GM12891 (cell line): ENCODE measurements at regions not wholly inside any gene's neighbourhood (a gene's known extent, or its start where the extent isn't known, plus 50 kb on each side); places are given as distances from the start of the nearest gene placed in this dataset.

Experiments used
- PAX5 ChIP-seq: IDR thresholded peaks from 2 replicates; pipeline ENCODE4 v1.6.1; 2011; ENCODE audit warnings: low read length, moderate library complexity, mild to moderate bottlenecking; ENCODE audit not compliant: insufficient read depth, severe bottlenecking
- POLR2A ChIP-seq: IDR thresholded peaks from 2 replicates; pipeline ENCODE4 v1.6.1; 2011; ENCODE audit warnings: low read depth, low read length, control low read depth
- POLR2AphosphoS5 ChIP-seq: IDR thresholded peaks from 2 replicates; pipeline ENCODE4 v1.6.1; 2011; ENCODE audit warnings: low read depth, low read length, control low read depth
- POU2F2 ChIP-seq: IDR thresholded peaks from 2 replicates; pipeline ENCODE4 v1.6.1; 2011; ENCODE audit warnings: low read depth, mild to moderate bottlenecking, control low read depth, low read length, moderate library complexity
- TAF1 ChIP-seq: IDR thresholded peaks from 2 replicates; pipeline ENCODE4 v1.6.1; 2011; ENCODE audit warnings: low read depth, low read length, control low read depth

DNA sequence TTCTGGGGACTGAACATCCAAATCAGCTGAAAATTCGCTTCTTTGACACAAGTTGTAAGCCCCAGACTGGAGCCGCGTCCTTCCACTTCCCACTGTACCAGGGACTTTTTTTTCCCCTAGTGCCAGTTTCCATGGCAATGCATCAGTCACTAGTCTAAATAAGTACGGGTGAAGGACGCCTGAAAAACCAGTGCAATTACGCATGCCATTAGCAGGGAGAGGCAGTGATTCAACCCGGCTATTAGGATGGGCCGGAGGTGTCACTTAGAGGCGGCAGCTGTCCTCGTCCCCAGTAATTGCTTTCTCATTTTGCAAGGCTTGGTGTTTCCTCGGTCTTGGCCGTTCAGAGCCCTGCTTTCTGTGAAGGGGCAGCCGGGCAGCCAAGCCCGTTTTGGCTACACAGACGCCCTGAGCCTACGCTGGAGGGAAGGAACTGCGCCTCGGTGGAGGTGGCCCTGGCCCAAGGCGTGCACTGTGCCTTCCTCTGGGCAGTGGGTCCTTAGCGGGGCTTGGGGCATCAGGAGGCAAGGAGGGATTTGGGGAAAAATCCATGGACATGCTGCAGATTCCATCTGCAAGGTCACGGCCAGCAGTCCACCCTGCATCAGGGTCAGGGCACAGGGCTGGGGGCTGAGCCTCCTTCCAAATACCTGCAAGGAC, 319.7 kb downstream of the CTTN start:
- TF ChIP-seq POLR2AphosphoS5 (no peak), POLR2A (no peak), POU2F2 (no peak), TAF1 (no peak), PAX5 (no peak)
